Muscle of arm (tissue), 1 donor: ENCODE measurements at regions not wholly inside any gene's neighbourhood (a gene's known extent, or its start where the extent isn't known, plus 50 kb on each side); places are given as distances from the start of the nearest gene placed in this dataset.

Source experiments
- DNase-seq: peaks from one replicate; pipeline ENCODE4 v3.0.0-alpha.2; 2013

DNA sequence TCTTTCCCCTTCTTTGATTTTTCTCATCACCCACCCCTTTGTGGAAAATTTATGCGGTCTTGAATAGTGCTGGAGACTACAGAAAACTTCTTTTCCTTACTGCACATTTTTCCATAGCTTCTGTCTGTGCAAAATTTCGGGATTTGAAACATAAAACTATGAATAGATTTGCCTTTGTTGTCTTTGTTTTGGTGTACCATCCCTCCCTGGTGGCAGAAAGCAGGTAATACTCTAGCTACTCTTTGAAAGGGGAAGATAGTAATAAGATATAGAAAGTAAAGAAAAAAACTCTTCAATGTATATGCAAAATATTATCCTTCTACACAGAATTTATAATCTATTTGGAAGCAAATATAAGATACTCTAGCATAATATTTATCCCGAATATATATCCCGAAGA lies 79.1 kb upstream of the LMO3 start:
- DNase-seq = no peak

DNA sequence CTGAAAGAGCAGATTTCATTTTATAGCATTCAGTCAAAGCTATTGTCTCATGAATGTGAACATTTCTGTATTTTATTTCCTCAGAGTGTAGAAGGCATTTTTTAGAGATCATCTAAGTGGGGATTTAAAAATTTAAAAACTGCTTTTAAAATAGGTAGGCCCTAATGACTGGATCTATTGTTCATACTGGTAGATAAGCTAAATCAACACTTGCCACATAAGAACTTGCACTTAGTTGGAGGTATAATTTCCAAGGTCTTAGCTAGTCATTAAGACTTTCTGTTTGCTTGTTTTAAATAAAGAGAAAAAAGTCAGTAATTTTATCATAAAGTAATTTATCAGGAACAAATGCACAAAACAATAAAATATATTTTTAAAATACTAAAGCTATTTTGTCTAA lies 75.2 kb upstream of the LMO3 start:
- no peak for DNase-seq

DNA sequence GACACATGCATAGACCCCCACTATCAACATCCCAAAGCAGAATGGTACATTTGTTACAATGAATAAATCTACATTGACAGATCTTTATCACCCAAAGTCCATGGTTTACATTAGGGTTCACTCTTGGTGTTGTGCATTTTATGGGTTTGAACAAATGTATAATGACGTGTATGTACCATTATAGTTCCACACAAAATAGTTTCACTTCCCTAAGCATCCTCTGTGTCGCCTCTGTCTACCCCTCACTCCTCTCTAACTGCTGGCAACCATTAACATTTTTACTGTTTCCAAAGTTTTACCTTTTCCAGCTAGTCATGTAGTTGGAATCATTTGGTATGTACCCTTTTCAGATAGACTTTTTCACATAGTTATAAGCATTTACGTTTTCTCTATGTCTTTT lies 69.5 kb upstream of the LMO3 start:
- no peak for DNase-seq

DNA sequence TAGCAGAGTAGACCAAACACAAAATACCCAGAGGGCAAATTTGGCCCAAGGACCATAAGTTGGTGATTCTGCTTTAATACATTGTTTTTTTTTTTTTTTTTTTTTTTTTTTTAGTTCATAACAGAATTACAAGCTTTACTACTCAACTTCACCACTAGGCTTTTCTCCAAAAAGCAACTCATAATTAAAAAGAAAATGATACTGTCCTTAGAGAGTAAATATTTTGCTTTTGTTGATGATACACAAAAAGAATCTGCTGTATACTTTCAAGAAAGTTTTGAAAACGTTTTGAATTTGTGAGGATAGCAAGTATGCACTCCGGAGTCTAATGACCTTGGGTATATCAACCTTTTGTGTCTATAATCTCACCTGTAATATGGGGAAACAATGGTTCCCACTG lies 68.9 kb upstream of the LMO3 start:
- DNase-seq = no peak

DNA sequence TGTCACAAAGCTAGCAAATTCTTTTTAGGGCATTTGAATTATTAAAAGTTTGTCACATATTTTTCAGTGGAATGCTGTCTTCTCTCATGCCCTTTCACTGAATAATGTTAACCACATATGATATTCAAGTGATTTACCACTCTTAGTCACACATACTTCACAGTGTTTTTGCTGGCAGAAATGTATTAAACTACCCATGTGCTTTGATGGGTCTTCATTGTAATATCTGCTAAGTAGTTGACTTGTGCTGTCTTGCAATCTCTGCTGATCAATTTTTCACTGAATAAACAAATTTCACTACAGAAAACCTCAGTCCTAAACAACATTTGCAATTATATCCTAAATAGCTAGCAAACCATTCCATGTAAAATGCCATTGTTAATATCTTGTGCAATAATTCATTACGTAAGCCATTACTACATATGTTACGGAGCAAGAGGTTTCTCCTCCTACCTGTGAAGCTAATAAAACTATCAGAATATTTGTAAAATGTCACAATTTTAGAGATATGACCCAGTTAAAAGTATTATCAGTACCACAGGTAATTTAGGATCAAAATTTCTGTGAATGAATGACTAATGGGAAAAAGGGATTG lies 64.6 kb upstream of the LMO3 start:
- DNase-seq = no peak

DNA sequence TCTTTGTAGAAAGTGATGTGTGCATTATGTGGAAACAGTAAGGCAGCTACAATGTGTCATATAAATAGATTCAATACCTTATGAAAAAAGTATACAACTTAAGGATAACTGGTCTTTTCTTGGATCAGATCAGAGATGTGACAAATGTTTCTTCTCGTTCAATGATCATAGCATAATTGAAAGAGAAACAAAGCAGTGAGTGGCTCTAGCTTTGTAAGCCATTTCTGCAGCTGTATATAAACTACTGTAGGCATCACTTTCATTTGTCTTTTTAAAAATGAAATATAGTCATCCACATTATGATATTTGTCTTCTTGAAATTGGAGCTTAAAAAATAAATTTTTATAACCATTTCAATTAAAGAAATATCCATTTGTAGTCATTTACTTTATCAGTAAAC lies 63.8 kb upstream of the LMO3 start:
- DNase-seq = no peak

DNA sequence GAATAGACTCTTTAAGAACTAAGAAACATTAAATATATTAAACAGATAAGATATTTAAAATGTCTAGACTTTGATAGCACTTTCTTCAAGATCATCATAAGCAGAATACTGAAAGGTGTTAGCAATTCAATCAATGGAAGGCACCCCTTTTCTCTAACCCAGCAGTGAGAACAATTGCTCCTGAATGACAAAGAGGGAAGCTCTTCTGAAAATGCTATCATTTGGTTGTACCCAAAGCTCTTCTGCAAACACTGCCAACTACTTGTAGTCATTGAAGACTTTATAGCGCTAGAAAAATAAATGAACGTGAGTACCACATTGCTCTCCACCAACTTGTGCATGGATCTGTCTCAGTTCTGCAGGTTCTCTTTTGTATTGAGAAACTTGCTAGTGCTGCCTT lies 62.2 kb upstream of the LMO3 start:
- DNase-seq = no peak

DNA sequence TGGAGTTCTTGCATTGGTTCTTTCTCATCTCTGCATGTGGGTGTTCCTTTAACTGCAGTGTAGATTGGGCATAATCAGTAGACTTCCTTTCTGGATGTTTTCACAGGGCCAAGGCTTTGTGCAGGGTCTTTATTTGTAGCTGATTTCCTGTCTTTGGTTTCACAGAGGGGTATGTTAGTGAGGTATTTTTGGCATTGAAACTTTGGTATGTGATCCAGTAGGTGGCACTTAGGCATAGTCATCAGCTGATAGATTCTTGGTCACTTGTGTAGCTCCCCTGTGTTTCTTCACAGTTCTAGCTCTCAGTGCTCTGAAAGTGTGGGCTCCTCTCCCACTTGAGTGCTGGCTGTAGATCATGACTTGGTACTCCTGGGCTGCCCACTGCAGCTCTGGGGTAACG lies 52.7 kb upstream of the LMO3 start:
- no peak for DNase-seq
